ENCODE measurements at regions not wholly inside any gene's neighbourhood (a gene's known extent, or its start where the extent isn't known, plus 50 kb on each side); places are given as distances from the start of the nearest gene placed in this dataset.

GRCh38 chr7:84277628-84278224 lies 83.1 kb upstream of the SEMA3A start:
- TF ChIP-seq CTCF (IDR thresholded peaks at IDR 0.05) (no peak), POLR2A (IDR thresholded peaks at IDR 0.05) (no peak)
